ENCODE measurements at regions not wholly inside any gene's neighbourhood (a gene's known extent, or its start where the extent isn't known, plus 50 kb on each side); places are given as distances from the start of the nearest gene placed in this dataset.
"Not testable (repeated sequence)": the region's sequence is repeated elsewhere in the genome, so short reads cannot be mapped to it uniquely, and the experiment has no call there.

DNA sequence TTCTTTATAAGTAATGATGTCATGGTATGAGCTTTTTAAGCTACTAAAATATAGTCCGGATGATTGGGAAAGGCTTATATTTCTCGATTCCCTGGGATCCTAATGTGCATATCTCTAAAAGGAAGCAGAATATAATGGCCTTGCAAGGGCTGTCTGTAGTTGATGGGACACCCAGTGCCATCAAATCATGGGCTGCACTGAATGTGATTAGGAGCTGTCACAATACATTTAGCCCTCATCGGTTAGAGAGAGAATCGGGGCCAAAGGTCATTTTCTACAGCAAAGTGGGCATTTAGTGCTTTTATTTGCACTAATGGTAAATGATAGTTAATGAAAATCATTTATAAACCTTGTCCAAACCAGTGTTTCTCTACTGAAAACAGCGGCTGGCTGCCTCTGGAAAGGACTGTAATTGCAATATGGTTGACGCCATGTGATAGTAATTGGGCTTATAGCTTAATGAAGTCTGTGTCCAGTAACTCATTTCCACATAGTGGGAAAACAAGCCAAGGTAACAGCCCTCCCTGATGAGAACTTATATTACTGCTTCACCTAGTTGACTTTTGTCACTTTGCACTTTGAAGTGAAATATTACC, 265.0 kb upstream of the AZI2 start:
- in situ Hi-C loops (cut with HindIII; ENCODE audit: low pct_unique_long_range_greater_than_20kb, low sequenced_read_pairs): no loop called here
- DNase-seq (ENCODE audit: low read depth in 1 of 2, low spot score in 1 of 2): no peak
- TF ChIP-seq JUND (IDR thresholded peaks at IDR 0.05; ENCODE audit: low read depth): no peak

DNA sequence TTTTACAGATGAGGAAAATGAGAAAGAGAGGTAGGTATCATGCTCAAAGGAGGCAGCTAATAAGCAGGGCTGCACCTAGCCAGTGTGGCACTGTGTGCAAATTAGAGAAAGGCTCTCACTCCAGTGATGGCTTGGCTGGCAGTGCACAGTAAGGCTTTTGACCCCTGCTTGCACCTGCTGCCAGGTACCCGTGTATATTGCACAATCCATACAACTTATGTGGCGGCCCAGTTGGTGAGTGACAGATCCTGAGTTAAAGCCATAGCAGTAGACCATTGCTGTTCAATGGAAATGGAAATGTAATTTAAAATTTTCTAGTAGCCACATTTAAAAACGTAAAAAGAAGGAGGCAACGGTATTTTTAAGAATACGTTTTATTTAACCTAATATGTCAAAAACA, 266.4 kb upstream of the AZI2 start:
- no peak for TF ChIP-seq JUND (IDR thresholded peaks at IDR 0.05; ENCODE audit: low read depth)
- in situ Hi-C loops (cut with HindIII; ENCODE audit: low pct_unique_long_range_greater_than_20kb, low sequenced_read_pairs): no loop called here

DNA sequence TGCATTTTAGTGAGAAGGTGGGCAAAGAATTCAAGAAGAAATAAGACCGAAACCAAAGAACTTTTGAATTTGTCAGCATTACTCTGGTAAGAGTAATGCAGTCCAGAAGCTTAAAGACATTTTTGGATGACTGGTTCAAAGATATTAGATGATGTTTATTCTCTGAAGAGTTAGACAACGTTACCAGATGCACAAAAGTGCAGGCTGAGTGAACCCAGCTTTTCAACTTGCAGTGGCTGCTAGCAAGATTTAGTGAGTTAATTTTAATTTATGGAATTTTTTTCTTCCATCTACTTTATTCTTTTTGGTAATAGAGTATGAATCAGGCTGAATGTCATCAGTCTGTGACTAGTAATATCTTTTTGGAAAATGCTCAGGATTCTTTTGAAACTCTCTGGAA, 267.3 kb upstream of the AZI2 start:
- in situ Hi-C loops (cut with HindIII; ENCODE audit: low pct_unique_long_range_greater_than_20kb, low sequenced_read_pairs): no loop called here
- no peak for TF ChIP-seq JUND (IDR thresholded peaks at IDR 0.05; ENCODE audit: low read depth)
- no peak for DNase-seq (ENCODE audit: low read depth in 1 of 2, low spot score in 1 of 2)

More for the DNA sequence above, 266.4 kb upstream of the AZI2 start:
- DNase-seq (ENCODE audit: low read depth in 1 of 2, low spot score in 1 of 2): no peak

DNA sequence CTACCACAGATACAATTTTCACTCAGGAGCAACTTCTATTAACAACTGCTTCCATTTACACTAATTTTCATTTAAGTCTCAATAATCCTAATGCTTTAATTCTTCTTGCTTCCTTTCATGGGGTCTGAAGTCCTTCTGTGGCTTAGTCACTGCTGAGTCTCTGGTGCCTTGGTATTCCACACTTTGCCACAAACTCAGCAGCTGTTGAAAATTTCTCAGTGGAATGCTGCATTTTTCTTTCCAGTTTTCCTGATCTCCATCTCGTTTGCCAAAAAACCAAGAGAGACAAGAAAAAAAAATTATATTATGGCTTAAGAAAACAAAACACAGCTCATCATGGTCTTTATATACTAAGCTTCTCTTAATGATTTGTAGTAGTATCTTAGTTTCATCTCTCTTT, 269.2 kb upstream of the AZI2 start:
- no peak for TF ChIP-seq JUND (IDR thresholded peaks at IDR 0.05; ENCODE audit: low read depth)
- no peak for DNase-seq (ENCODE audit: low read depth in 1 of 2, low spot score in 1 of 2)
- in situ Hi-C loops (cut with HindIII; ENCODE audit: low pct_unique_long_range_greater_than_20kb, low sequenced_read_pairs): no loop called here

DNA sequence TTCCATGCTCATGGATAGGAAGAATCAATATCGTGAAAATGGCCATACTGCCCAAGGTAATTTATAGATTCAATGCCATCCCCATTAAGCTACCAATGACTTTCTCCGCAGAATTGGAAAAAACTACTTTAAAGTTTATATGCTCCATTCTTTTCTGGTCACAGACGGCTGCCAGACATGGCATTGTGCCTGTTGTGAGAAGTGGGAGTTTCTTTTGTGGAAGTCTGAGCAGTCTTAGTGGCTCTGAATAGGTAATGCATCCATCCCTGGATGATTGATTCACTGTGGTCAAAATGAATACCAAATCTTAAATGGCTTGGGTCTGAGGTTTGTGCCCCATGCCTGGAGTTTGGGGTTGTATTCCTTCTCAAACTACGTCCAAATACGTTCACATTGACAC, 274.5 kb upstream of the AZI2 start:
- no peak for DNase-seq (ENCODE audit: low read depth in 1 of 2, low spot score in 1 of 2)
- in situ Hi-C loops (cut with HindIII; ENCODE audit: low pct_unique_long_range_greater_than_20kb, low sequenced_read_pairs): no loop called here
- TF ChIP-seq JUND (IDR thresholded peaks at IDR 0.05; ENCODE audit: low read depth): no peak

DNA sequence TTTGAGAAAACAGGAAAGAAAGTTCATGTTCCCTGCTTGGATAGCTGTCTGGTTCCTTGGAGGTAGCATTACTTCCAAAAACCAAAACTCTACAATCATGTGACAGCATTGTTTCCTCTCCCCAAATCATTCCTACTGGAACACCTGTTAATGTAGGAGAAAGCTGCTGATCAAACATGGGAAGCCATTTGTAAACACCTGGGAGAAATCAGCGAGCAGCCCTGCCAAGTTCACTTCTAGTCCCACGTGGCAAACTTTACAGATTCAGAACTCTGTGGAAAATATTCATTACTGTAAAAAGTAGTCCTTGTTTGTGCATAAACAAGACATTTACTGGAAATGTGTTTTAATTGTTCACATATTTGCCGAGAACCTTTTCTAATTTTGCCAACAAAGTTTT, 275.5 kb upstream of the AZI2 start:
- no peak for DNase-seq (ENCODE audit: low read depth in 1 of 2, low spot score in 1 of 2)
- no peak for TF ChIP-seq JUND (IDR thresholded peaks at IDR 0.05; ENCODE audit: low read depth)
- in situ Hi-C loops (cut with HindIII; ENCODE audit: low pct_unique_long_range_greater_than_20kb, low sequenced_read_pairs): no loop called here

DNA sequence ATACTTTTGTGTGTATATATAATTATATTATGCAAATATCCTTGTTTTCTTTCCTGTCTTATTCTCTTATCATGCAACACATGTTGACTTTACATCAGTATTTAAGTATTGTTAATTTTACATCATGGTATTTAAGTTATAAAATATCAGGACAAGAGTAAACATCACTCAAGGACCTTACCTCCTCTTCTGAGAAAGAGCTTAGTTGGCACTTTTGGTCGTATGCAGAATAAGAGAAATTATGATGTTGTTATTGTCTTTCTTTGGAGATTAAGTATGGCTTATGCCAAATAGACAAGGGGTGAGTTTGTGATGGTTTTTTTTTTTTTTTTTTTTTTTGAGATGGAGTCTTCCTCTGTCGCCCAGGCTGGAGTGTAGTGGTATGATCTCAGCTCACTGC, 279.2 kb upstream of the AZI2 start:
- in situ Hi-C loops (cut with HindIII; ENCODE audit: low pct_unique_long_range_greater_than_20kb, low sequenced_read_pairs); DNase-seq (ENCODE audit: low read depth in 1 of 2, low spot score in 1 of 2): not testable (repeated sequence)

DNA sequence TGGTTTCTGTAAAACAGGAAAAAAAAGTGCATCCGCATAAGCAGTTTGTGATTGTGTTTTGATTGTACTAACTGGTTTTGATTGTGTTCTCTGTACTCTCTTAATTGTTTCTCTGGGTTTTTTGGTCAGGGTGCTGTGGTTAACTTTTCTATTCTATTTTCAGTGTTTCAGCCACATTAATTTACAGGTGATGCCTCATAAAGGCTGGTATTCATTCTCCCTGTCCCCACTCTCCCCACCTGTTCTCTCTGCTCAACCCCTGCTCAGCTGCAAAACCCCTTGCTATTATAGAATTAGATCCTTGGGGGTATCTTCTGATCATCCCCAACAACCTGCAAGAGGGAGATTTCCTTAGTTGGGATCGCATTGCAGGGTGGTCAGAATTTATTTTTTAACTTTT, 285.4 kb upstream of the AZI2 start:
- TF ChIP-seq JUND (IDR thresholded peaks at IDR 0.05; ENCODE audit: low read depth): no peak
- no peak for DNase-seq (ENCODE audit: low read depth in 1 of 2, low spot score in 1 of 2)
- in situ Hi-C loops (cut with HindIII; ENCODE audit: low pct_unique_long_range_greater_than_20kb, low sequenced_read_pairs): no loop called here

DNA sequence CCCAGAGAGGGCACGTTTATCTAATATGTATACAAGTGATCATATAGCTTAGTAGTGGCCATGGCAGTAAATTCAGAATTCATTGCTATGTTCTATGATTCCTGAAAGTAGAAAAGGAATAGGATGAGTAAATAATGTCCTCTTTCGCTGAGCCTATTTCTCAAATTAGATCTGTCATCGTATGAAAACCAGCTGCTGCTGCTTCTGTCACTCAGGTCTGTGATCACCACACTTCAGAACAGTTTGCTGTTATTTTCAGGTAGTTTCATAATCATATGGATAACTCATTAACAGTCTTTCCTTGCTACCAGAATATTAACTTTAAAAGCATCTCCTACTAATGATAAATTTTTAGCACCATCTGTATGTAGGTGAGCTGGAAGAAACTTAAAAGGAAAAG, 289.1 kb upstream of the AZI2 start:
- TF ChIP-seq JUND (IDR thresholded peaks at IDR 0.05; ENCODE audit: low read depth): no peak
- in situ Hi-C loops (cut with HindIII; ENCODE audit: low pct_unique_long_range_greater_than_20kb, low sequenced_read_pairs): no loop called here
- DNase-seq (ENCODE audit: low read depth in 1 of 2, low spot score in 1 of 2): no peak

DNA sequence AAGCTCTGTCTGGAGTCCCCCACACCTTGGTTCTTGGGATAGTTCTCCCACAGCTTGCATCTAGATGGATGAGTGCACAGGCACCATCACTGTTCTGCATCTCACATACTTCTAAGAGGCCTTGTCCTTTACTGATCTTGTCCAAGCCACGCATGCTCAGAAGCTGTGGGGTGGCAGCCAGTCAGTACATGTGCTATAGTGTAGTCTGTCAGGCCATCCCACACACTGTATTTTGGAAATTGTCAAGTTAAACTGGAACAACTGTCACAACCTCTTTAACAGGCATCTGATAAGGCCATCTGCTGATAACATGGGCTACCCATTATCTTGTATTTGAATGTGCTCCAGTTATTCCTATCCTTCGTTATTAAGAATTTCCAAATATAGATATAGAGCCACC, 296.5 kb upstream of the AZI2 start:
- no peak for DNase-seq (ENCODE audit: low read depth in 1 of 2, low spot score in 1 of 2)
- in situ Hi-C loops (cut with HindIII; ENCODE audit: low pct_unique_long_range_greater_than_20kb, low sequenced_read_pairs): no loop called here
- TF ChIP-seq JUND (IDR thresholded peaks at IDR 0.05; ENCODE audit: low read depth): no peak

DNA sequence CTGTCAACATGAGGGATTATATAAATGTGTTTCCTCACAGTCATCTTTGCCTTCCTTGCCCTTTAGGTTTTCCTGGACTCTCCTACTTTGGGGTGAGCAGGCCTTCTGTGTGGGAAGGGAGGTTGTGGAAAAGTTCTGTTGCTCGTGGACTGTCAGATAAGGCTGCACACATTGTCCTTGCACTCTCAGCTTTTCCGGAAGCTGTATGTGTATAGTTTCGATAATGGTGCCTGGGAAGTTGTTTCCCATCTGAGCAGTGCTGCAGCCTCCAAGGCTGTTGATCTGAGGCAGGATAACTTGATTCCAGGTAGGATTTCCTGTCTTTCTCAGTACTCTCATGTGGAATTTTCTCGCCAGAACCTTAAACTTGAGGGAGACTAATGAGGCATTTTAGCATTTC, 297.8 kb upstream of the AZI2 start:
- in situ Hi-C loops (cut with HindIII; ENCODE audit: low pct_unique_long_range_greater_than_20kb, low sequenced_read_pairs): no loop called here

DNA sequence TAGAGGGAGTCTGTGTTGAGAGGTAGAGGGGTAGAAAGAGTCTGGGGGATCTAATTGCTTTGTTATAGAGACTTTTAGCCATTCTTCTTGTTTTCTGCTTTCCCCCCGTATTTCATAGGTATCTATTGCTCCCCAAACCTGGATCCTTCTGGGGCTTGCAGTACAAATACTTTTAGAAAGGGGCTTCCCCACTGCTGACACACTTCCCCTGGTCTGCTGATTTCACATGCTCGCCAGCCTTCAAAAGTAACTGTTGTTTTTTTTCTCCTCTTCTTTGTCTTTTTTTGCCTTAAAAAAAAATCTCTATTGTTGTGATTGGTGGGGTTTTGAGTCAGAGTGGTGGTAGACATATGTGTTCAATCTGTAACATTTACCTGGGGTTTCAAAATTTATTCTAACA, 300.6 kb upstream of the AZI2 start:
- no peak for DNase-seq (ENCODE audit: low read depth in 1 of 2, low spot score in 1 of 2)
- in situ Hi-C loops (cut with HindIII; ENCODE audit: low pct_unique_long_range_greater_than_20kb, low sequenced_read_pairs): no loop called here
- no peak for TF ChIP-seq JUND (IDR thresholded peaks at IDR 0.05; ENCODE audit: low read depth)

More for the DNA sequence above, 297.8 kb upstream of the AZI2 start:
- no peak for TF ChIP-seq JUND (IDR thresholded peaks at IDR 0.05; ENCODE audit: low read depth)
- no peak for DNase-seq (ENCODE audit: low read depth in 1 of 2, low spot score in 1 of 2)

DNA sequence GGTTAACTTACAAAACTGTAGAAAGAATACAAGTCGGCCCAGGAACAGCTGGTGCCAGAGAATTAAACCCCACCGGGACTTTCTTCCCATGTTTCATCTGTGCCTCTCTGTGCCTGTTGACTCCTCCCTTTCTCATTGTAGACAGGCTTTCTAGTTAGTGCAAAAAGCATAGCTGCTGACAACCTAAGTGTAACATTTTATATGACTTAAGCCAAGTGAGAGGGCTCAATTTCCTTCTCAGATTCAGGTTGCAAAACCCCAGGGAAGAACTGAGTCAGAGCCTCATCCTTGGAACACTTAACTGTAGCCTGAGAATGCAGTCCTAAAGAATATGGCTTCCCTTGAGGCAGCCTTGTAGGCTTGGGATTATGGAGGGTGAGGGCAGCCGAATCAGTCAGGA, 302.5 kb upstream of the AZI2 start:
- in situ Hi-C loops (cut with HindIII; ENCODE audit: low pct_unique_long_range_greater_than_20kb, low sequenced_read_pairs): no loop called here
- DNase-seq (ENCODE audit: low read depth in 1 of 2, low spot score in 1 of 2): no peak
- TF ChIP-seq JUND (IDR thresholded peaks at IDR 0.05; ENCODE audit: low read depth): no peak

DNA sequence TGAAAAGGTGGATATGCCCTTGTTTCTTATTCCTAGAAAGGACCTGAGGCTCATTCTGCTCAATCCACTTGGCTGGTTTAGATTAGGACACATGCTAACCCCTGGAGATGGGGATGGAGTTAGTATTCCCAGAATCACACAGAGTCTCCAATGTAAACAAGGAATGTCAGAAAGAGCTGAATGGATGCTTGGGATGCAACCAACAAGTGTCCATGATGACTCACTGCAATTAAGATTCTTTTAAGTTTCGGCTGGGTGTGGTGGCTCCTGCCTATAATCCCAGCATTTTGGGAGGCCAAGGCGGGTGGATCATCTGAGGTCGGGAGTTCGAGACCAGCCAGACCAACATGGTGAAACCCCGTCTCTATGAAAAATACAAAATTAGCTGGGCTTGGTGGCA, 315.5 kb upstream of the AZI2 start:
- DNase-seq (ENCODE audit: low read depth in 1 of 2, low spot score in 1 of 2): no peak
- no peak for TF ChIP-seq JUND (IDR thresholded peaks at IDR 0.05; ENCODE audit: low read depth)
- in situ Hi-C loops (cut with HindIII; ENCODE audit: low pct_unique_long_range_greater_than_20kb, low sequenced_read_pairs): no loop called here

Data from T47D (cell line).